Activated T-cell treated with anti-CD3 and anti-CD28 coated beads, Interleukin-2, amount 50 U/mL, for 72 hours (primary cell): ENCODE measurements at regions not wholly inside any gene's neighbourhood (a gene's known extent, or its start where the extent isn't known, plus 50 kb on each side); places are given as distances from the start of the nearest gene placed in this dataset.

Source experiments
- ATAC-seq, 2 donors: fragments of 150-1000 bp; cut with Tn5 transposase; replicated peaks in 1 of 2; 2 replicates each; pipeline ENCODE4 v1.10.0; 2021; ENCODE audit warnings: moderate library complexity in 2 of 2, mild to moderate bottlenecking in 1 of 2
- DNase-seq, 2 donors: peaks; one replicate each; pipeline ENCODE4 v3.0.0; 2021 to 2022; ENCODE audit warnings: mixed read lengths in 1 of 2
- H3K27ac Mint-ChIP-seq: one replicate; pipeline ENCODE4 v1.8.0; 2022; ENCODE audit warnings: mild to moderate bottlenecking, moderate library complexity, mixed read lengths
- H3K27me3 Mint-ChIP-seq: one replicate; pipeline ENCODE4 v1.8.0; 2022; ENCODE audit warnings: low read depth, mixed read lengths
- H3K36me3 Mint-ChIP-seq, 2 donors: one replicate each; pipeline ENCODE4 v1.8.0; 2022; ENCODE audit warnings: mixed read lengths in 2 of 2, mild to moderate bottlenecking in 1 of 2; ENCODE audit not compliant: insufficient read depth in 2 of 2
- H3K4me1 Mint-ChIP-seq: one replicate; pipeline ENCODE4 v1.8.0; 2022; ENCODE audit warnings: low read depth, mixed read lengths
- H3K4me3 Mint-ChIP-seq, 2 donors: one replicate each; pipeline ENCODE4 v1.8.0; 2022; ENCODE audit warnings: mild to moderate bottlenecking in 2 of 2, mixed read lengths in 2 of 2, moderate library complexity in 2 of 2
- H3K9me3 Mint-ChIP-seq, 2 donors: one replicate each; pipeline ENCODE4 v1.8.0; 2022; ENCODE audit warnings: mixed read lengths in 2 of 2

DNA sequence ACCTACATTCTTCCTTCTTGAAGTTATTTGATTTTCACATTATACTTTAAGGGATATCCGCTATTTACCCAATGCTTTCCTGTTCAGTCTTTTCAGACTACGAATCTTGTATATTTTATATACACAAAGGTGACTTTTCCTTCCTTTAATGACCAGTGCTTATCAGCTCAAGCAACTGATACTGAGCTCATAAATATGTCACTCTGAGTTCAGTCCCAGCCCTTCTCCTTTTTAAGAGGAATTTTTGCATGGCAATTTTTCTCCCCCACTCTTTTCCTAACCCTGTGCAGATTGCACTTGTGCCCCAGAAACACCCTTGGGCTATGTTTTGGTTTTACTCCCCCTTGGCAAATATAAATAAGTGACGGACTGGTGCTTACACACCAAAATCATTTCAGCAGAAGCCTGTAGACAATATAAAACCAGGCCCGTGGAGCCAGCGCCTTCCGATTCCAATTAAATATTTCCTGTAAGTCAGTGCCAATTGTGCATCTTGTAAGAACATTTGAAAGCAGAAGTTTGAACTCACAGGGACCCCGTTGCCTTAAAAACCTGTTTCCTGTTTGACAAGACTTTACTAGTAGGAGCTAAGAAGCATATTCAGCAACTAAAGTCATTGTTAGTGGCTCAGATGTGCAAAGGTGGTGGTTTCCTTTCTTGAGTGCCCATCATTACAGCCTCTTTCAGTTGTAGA lies 66.3 kb upstream of the GATA6 start:
- H3K27ac Mint-ChIP-seq = no peak overlapping the region
- no peak overlapping the region for H3K4me3 Mint-ChIP-seq
- peaks cover 0 to 4% of the 10 kb centered on the region in 2 donors for H3K9me3 Mint-ChIP-seq
- no peaks in the 10 kb centered on the region for H3K27me3 Mint-ChIP-seq
- no peaks in the 10 kb centered on the region for H3K4me1 Mint-ChIP-seq
- no peaks in the 10 kb centered on the region for H3K36me3 Mint-ChIP-seq
- no peak for ATAC-seq
- DNase-seq = no peak

DNA sequence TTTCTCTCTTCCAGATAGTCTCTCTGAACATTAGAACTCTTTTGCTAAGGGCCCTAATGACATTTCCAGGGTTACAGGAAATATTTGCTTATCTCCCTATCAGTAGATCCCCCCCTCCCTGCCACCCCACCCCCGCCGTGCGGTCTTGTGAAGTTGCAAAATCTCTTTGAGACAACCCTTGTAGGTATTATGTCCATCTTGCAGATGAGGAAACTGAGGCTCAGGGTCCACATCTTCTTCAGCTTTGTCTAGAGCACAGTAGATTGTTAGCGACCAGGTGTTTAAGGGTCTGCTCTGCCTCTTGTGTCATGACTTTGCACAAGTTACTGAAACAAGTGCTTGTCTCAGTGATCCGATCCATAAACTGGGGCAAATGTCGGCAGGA lies 65.8 kb upstream of the GATA6 start:
- DNase-seq = no peak
- ATAC-seq = no peak
- no peaks in the 10 kb centered on the region for H3K27me3 Mint-ChIP-seq
- peaks cover 0 to 4% of the 10 kb centered on the region in 2 donors for H3K9me3 Mint-ChIP-seq
- no peak overlapping the region for H3K27ac Mint-ChIP-seq
- no peaks in the 10 kb centered on the region for H3K4me1 Mint-ChIP-seq
- H3K4me3 Mint-ChIP-seq = no peak overlapping the region
- H3K36me3 Mint-ChIP-seq = no peaks in the 10 kb centered on the region

DNA sequence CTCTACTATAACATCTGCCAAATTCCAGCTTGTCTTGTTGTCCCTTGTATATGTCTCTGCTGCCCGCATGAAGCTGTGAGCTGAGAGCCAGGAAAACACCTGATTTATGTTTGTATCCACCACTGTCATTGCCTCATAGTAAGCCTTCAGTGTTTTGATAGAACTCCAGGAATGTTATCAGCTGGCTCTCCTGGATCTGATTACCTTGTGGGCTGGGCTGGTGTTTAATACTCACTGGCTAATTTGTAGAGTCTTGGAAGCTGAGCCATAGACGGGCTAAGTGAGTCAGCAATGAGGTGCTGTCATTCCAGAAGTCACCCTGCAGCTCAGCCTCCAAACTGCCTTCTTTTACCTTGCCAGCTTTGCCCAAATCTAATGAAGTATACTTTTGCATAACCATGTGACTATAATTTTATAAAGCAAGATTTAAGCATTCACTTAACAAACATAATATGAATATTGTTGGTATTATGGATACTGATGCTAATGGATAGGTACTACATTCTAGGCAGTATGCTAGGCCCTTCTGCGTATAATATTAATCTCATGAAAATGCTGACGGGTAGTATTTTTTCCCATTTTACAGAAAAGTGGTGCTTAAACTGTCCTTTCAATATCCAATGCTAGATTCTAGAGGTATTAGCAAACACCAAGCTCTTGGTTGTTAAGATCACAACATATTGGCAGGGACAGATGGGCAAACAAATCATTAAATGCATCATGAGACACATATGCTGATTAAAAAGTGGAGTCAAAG lies 62.7 kb upstream of the GATA6 start:
- no peaks in the 10 kb centered on the region for H3K27me3 Mint-ChIP-seq
- peaks cover 0 to 2% of the 10 kb centered on the region in 2 donors for H3K9me3 Mint-ChIP-seq
- no peaks in the 10 kb centered on the region for H3K36me3 Mint-ChIP-seq
- H3K27ac Mint-ChIP-seq = no peak overlapping the region
- ATAC-seq = no peak
- no peaks in the 10 kb centered on the region for H3K4me1 Mint-ChIP-seq
- no peak for DNase-seq
- no peak overlapping the region for H3K4me3 Mint-ChIP-seq

DNA sequence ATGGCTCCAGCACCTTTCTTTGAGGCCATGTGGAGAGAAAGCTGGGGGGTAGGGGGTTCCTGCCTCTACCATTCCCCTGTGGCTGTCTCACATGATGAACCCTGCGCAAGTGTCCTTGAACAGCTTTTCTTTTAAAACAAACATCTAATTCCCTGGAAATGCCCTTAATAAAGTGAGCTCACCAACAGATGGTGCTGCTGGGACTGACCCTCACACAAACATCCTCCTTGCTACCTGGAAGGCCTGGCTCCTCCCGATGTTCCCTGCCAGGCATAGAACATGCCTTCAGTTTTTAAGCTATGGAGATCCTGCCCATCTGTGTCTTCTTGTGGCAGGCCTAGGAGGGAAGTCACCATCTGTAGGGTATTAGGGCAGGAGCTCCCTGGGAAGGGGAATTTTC lies 60.7 kb upstream of the GATA6 start:
- H3K36me3 Mint-ChIP-seq = no peaks in the 10 kb centered on the region
- H3K27ac Mint-ChIP-seq = no peak overlapping the region
- no peak for DNase-seq
- H3K4me3 Mint-ChIP-seq = no peak overlapping the region
- peaks cover 0 to 2% of the 10 kb centered on the region in 2 donors for H3K9me3 Mint-ChIP-seq
- no peak for ATAC-seq
- no peaks in the 10 kb centered on the region for H3K4me1 Mint-ChIP-seq
- H3K27me3 Mint-ChIP-seq = no peaks in the 10 kb centered on the region

DNA sequence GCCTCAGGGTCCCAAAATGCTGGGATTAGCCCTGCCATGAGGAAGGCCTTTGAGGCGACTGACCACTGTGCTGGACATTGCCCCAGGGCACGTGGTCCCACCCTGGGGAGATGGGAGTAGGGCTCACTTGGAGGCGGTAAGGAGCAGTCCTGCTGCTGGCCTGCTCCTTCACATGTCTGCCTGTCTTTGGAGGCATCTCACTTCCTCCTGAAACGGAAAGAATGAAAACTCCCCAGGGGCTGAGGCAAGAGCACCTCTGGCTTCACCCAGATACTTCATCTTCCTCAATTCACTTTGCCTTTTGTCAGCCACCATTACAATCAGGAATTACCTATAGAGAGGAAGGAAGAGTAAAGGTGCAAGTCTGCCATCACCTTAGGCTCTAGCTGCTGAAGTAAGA lies 59.9 kb upstream of the GATA6 start:
- H3K27ac Mint-ChIP-seq = no peak overlapping the region
- no peak overlapping the region for H3K4me3 Mint-ChIP-seq
- no peaks in the 10 kb centered on the region for H3K9me3 Mint-ChIP-seq
- H3K36me3 Mint-ChIP-seq = no peaks in the 10 kb centered on the region
- ATAC-seq (no peak), DNase-seq (no peak)
- no peaks in the 10 kb centered on the region for H3K27me3 Mint-ChIP-seq
- H3K4me1 Mint-ChIP-seq = no peaks in the 10 kb centered on the region

DNA sequence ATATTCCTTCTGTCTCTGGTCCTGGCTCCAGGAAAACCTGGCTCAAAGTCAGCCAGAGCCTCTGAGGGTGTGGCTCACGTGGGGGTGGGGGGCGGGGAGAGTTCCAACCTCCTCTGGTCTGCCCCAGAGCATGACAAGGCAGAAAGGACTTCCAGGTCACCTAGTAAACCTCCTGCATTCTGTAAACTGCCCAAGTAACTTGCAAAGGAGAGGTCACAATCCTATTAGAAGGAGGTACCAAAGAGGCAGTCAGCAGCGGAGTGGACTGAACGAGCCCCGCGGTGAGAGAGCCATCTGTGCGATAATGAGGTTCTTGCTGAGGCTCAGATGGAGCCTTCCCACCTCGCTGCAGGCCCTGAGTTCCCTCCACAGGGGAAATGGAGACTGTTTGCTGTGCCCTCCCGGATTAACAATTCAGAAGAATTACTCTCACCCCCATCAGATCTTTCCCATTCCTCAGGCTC lies 58.9 kb upstream of the GATA6 start:
- DNase-seq (no peak), ATAC-seq (no peak)
- Mint-ChIP-seq H3K36me3 (no peaks in the 10 kb centered on the region), H3K4me1 (no peaks in the 10 kb centered on the region), H3K27me3 (no peaks in the 10 kb centered on the region), H3K9me3 (no peaks in the 10 kb centered on the region), H3K4me3 (no peak overlapping the region), H3K27ac (no peak overlapping the region)

DNA sequence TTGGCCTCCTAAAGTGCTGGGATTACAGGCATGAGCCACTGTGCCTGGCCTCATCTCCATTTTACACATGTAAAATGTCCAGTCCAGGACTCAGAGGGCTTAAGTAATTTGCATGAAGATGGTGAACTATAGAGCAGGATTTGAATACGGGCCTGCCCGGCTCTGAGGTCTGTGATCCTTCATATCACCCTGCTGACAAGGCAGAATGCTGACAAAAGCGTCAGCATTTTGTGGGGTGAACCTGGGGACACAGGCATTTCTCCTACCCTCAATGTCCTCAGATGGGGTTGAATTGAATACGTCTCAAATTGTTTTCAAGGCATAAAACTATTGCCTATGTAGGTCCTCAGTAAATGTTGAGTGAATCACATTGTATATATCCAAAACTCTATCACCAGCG lies 57.2 kb upstream of the GATA6 start:
- no peak for ATAC-seq
- no peaks in the 10 kb centered on the region for H3K27me3 Mint-ChIP-seq
- no peaks in the 10 kb centered on the region for H3K4me1 Mint-ChIP-seq

DNA sequence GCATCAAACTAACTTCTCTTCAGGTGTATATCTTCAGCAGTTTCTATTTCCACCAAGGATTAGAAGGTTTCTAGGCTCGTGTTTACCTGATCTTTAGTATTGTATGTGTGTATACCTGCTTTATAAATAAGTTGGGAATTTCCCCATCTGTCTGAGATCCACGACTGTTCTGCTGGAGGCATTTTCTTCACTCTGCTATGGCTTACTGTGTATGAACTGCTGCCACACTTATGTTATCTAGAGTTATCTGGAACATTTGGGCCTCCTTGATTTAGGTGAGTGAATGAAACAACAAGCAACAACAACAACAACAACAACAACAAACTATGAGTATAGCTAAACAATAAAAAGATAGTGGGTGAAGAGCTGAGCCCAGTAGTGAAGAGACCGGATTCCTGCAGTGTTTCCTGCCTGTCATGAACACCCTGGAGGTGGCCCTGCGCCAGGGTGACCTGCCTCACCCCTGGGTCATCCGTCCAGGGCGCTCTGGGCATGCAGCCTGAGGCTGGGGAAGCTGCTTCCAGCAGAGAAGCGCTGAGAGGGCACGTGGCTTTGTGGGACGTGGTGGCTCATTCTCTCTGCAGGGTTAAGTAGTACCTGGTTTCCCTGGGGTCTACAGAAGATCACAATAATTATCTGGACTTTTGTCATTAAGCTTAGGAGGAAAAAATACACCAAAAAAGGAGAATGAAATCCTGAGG lies 56.1 kb upstream of the GATA6 start:
- ATAC-seq (no peak), DNase-seq (no peak)
- no peaks in the 10 kb centered on the region for H3K27me3 Mint-ChIP-seq
- H3K4me1 Mint-ChIP-seq = no peaks in the 10 kb centered on the region
- no peaks in the 10 kb centered on the region for H3K36me3 Mint-ChIP-seq
- H3K27ac Mint-ChIP-seq = no peak overlapping the region
- no peaks in the 10 kb centered on the region for H3K9me3 Mint-ChIP-seq
- no peak overlapping the region for H3K4me3 Mint-ChIP-seq

More for the DNA sequence above, 57.2 kb upstream of the GATA6 start:
- no peak for DNase-seq
- no peak overlapping the region for H3K27ac Mint-ChIP-seq
- H3K9me3 Mint-ChIP-seq = no peaks in the 10 kb centered on the region
- H3K4me3 Mint-ChIP-seq = no peak overlapping the region
- no peaks in the 10 kb centered on the region for H3K36me3 Mint-ChIP-seq

DNA sequence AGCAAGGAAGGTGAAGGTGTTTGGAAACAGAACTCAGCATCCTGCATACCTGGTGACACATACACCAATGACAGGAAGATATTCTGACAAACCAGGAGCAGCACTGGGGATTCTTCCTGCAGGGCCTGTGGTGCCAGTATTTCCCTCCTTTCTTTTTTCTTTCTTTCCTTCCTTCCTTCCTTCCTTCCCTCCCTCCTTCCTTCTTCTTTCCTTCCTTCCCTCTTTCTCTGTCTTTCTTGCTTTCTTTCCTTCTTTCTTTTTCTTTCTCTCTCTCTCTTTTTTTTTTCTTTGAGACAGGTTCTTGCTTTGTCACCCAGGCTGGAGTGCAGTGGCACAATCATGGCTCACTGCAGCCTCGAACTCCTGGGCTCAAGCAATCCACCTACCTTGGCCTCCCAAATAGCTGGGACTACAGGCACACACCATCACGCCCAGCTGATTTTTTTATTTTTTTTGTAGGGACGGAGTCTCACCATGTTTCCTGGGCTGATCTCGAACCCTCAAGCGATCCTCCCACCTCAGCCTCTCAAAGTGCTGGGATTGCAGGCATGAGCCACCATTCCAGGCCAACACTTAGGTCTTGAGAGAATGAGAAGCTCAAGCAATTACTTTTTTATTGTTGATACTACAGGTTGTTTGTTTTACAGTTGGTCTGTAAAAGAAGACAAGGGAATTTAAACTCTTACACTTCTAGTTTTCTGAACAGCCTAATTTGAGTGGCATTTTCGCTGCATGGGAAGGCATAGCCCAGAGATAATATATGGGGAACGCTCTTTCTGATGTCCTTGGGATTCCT lies 54.7 kb upstream of the GATA6 start:
- H3K36me3 Mint-ChIP-seq = no peaks in the 10 kb centered on the region
- peaks cover 0 to 2% of the 10 kb centered on the region in 2 donors for H3K9me3 Mint-ChIP-seq
- no peak overlapping the region for H3K27ac Mint-ChIP-seq
- DNase-seq (no peak), ATAC-seq (no peak)
- H3K4me3 Mint-ChIP-seq = no peak overlapping the region
- H3K4me1 Mint-ChIP-seq = no peaks in the 10 kb centered on the region
- H3K27me3 Mint-ChIP-seq = no peaks in the 10 kb centered on the region

DNA sequence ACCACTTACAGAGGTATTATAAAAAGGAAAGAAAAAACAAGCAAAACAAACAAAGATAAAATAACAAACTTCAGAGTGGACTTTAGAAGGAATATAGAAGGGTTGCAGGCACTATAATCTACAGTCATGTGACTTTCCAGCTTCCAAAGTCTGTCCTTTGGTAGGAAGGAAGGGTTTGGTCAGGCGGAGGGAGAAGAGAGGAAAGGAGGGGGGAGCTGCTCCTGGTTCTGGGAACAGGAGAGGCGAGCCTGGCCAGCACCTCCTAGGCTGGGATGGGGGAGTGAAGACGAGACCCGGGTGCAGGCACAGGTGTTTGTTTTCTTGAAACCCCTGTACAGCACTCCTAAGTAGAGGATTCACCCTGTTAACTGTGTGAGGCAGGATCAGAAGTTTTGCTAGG lies 53.8 kb upstream of the GATA6 start:
- H3K27ac Mint-ChIP-seq = no peak overlapping the region
- DNase-seq (no peak), ATAC-seq (no peak)
- H3K4me1 Mint-ChIP-seq = no peaks in the 10 kb centered on the region
- H3K9me3 Mint-ChIP-seq = peaks cover 0 to 4% of the 10 kb centered on the region in 2 donors
- no peaks in the 10 kb centered on the region for H3K27me3 Mint-ChIP-seq
- H3K36me3 Mint-ChIP-seq = no peaks in the 10 kb centered on the region
- no peak overlapping the region for H3K4me3 Mint-ChIP-seq
